Stimulated activated CD8-positive, alpha-beta memory T cell treated with anti-CD3 and anti-CD28 coated beads, Interleukin-12 subunit alpha, Interleukin-12 subunit beta, amount 100 ng/mL, for 24 hours (primary cell): ENCODE measurements at regions not wholly inside any gene's neighbourhood (a gene's known extent, or its start where the extent isn't known, plus 50 kb on each side); places are given as distances from the start of the nearest gene placed in this dataset.

Source experiments
- DNase-seq: peaks from one replicate; pipeline ENCODE4 v3.0.0-alpha.2; 2020; ENCODE audit errors: extremely low read depth

DNA sequence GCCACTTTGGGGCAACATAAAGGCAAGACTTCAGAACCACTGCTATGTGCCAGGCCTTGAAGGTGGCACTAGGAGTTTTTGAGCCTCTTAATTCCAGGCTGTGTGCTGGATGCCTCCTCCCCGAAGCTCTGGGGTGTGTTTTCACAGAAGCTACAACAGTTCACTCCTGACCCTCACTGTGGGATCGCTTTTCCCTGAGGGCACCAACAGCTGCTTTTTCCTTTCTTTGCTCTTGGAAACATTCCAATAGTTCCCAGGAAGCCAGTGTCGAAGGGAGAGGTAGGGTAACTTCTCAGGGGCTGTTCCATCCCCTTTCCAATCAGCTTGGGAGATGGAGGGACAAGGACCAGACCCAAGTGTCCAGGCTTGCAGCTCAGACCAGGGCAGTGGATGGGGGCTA is 153.4 kb downstream of the C1orf94 start:
- DNase-seq: no peak

DNA sequence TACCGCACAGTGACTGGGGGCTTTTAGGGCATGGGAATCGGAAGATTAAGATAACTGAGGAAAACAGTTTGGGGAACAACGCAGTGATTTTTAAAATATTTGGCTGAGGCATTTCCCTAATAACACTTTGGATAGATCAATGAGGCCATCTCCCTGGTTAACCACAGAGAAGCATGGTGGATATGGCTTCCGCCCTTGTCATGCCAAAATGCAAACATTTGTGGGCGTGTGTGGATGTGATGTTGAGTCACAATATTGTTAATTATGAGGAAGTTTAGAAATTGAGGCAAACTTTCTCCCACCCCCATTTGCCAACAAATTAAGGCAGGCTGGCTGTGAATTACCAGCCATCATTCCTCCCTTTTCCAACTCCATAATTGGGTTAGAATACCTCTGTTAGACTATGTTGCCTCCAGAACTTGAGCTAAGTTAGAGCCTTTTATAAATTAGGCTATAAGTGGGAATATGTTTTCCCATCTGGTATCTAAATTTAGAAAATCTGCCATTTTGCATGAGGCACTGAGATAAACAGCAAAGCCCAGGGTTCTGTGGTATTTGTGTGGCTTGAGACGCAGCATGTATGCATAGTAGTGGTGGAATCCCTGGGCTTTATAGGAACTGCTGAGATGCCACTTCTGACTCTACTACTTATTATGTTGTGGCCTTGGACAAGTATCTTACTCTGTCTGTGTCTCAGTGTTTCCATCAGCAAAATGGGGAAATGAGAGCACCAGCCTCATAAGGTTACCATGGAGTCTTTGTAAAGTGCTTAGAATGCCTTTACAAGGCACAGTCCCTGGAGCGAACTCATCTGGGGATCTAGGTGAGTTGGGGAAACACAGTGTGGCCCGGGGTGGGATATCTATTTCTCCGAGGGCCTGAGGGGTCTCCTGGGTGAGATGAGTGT is 154.6 kb downstream of the C1orf94 start:
- DNase-seq: no peak

DNA sequence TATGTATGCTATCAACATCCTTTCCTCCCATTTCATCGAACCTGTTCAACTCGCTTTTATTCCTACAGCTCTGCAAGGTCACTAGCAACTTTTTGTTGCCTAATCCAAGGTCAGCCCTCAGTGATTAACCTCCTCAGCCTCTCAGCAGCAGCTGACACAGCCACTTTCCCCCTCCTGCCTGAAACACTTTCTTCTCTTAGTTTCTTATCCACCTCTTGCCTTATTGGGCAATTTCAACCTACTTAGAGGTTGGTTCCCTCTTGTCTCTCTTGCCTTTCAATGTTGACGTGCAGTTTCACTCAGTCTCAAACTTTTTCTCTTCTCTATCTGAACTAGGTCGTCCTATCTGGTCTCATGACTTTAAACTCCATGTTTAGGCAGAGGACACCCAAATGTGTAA is 156.3 kb downstream of the C1orf94 start:
- DNase-seq: no peak

DNA sequence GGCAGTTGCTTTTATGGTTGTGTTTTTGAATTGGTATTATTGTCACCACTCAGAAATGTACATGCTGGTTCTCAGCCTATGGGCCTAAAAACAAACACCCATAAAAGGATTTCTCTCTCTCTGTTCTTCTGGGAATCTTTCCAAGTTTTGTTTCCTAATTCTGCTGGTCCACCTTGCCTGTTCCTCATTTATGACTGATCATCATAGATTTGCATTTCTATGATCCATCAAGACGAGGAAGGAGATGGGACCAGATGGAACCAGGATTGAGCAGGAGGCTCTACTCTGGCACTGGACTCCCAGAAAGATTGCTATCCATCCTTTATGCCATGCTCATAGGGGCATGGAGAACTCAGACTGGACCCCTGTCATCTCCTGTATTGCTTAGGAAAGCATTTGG is 162.2 kb downstream of the C1orf94 start:
- DNase-seq: no peak

DNA sequence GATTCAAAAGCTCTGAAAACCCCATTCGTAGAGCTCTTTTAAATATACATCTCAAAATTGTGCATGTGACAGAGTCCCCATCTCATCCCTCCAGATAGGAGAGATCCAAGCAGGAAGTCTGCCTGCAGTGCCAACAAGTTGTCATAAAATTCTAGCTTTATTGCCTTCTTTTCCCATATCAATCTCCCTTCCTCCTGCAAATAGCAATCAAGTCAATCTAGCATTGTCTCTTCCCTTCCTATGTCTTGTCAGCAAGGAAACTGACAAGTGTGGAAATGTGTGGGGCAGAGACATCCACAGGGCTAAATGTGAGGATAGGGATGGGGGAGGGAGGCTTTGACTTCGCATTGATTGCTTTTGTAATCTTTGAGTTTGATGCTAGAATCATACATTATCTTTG is 165.2 kb downstream of the C1orf94 start:
- no peak for DNase-seq

DNA sequence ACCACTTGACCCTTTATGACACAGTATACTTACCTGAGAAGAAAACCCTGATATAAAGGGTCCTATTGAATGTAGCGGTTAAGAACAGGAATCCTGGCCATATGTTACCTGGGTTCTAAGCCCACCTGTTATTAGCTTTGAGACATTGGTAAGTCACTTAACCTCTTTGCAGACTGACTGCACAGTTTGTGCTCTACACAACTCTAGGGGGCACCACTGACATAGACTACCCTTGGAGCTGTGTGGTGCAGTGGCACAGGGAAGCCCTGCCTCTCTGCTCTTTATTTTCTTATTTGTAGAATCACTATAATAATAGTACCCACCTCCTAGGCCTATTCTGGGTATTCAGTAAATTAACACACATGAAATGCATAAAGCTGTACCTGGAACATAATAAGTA is 165.6 kb downstream of the C1orf94 start:
- no peak for DNase-seq

DNA sequence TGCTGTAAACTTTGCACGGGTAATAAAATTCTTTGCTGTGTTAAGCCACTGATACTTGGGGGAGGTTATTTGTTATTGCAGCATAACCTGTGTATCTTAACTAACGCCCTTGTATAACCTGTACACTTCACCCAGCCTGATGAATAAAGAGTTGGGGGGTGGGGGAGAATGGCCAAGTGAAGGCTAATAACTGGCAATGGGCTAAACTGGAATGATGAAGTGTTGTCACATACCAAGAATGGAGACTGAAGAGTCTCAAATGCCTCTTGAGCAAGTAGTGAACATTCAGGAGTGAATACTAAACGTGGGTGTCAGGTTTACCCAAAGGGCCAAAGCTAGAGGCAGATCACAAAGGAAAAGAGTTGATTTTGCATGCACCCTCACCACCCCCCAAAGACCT is 169.4 kb downstream of the C1orf94 start:
- DNase-seq: no peak

DNA sequence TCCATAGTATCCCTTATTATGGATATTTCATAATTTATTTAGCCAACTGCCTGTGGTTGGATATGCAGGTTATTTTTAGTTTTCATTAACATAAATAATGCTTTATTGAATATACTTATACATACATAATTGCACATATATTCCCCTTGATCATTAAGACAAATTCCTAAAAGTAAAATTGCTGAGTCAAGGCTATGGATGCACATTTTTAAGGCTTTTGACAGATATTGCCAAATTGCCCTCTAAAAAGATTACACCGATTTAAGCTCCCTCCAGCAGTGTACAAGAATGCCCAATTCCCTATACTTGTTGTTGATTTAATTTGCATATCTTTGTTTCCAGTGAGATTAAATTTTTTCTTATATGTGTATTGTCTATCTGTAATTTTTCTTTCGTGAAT is 176.7 kb downstream of the C1orf94 start:
- DNase-seq: no peak

DNA sequence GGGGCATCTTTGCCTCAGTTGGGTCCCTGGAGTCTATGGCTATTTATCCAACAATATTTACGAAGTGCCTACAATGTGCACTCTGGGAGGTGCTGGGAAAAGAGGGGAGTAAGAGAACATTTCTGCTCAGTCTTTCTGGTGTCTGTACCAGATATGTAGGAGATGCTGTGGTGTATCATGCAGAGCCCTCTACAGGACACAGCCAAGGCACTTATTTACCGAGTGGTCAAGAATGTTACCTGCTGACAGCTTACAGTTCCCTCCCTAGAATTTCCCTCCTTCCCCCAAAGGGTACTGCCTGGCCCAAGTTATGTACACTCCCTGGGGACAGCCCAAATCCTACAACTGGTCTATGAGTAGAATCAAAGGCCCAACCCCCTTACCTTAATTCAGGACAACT is 177.7 kb downstream of the C1orf94 start:
- DNase-seq: no peak

DNA sequence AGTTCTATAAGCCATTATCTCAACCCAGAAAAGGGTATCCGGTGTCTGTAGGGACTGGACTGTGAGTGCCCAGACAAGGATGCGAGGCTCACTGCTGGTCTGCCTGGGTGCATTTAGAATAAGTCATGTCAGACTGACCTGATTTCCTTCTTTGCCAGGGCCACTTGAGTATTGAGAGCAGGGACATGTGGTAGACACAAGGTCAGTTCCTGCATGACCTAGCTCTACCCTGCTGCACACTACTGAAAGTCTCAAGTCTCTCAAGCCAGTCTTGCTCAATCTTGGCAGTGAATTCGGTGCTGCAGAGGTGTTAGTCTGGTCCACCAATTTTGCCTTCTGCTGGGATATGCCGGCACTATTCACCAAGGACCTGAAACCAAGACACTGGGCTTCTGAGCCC is 180.1 kb downstream of the C1orf94 start:
- no peak for DNase-seq

DNA sequence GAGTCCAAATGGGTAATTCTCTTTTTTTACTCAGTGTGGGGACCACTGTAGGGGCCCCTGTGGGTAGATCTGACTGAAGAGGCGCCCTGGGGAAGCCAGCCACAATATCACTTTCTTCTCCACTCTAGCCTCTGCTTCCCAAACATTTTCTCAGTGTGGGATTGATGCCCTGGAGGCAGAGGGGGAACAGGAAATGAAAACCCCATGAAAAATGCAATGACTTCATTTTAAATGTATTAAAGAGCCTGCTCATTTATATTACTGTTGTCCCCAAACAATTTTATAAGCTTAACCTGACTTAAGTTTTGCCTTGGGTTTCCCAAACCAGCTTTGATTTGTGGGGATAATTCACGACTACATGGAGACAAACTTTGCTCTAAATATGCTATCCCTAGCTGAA is 181.9 kb downstream of the C1orf94 start:
- no peak for DNase-seq

DNA sequence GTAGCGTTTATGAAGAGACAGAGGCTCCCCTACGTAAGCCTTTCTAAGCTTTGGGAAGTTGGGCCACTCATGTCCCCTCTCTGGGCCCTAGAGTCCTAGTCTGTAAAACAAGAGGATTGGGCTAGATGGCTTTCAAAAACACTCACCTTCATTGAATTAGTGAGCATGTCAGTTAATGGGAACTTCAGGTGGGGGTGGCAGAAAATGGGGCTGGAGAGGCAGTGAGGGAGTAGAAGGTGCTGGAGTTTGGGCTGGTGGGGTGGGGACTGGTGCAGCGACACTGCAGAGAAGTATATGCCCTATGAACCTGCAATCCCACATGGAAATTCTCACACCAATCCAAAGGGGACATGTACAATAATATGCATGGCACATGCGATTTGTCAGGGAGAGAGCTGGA is 182.7 kb downstream of the C1orf94 start:
- no peak for DNase-seq

DNA sequence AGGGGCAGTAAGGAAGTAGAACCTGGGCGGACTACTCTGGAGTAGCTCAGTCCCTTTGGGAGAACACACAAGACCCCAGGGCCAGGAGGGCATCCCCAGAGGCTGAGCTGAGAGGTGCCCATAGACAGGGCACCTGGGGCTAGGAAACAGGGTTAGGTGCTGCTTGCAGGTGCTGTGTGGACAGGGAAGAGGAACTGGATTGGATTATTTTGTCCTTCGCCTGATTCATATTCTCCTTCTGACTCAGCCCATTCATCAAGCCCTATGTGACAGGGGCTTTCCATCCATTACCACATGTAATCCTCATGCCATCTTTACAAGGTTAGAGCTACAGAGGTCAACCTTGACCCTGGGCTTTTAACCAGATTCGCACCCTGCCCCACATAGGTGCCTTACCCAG is 183.9 kb downstream of the C1orf94 start:
- no peak for DNase-seq

DNA sequence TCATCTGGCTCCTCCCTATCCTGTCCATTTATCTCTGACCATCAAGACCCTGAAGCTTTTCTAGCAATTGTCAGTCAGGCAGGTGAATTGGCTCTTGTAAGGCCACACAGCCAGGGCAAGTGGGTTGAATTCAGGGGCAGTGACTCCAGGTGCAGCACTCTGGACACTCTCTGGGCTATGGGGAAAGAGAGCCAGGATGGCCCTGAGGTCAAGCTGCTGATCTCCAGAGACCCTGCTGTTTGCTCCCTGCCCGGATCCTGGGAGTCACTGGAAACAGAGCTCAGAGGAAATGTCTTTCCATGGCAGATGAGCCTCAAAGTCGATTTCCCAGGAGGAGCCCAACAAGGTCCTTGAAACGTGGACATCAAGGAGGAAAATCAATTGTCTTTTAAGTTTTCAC is 184.4 kb downstream of the C1orf94 start:
- no peak for DNase-seq

DNA sequence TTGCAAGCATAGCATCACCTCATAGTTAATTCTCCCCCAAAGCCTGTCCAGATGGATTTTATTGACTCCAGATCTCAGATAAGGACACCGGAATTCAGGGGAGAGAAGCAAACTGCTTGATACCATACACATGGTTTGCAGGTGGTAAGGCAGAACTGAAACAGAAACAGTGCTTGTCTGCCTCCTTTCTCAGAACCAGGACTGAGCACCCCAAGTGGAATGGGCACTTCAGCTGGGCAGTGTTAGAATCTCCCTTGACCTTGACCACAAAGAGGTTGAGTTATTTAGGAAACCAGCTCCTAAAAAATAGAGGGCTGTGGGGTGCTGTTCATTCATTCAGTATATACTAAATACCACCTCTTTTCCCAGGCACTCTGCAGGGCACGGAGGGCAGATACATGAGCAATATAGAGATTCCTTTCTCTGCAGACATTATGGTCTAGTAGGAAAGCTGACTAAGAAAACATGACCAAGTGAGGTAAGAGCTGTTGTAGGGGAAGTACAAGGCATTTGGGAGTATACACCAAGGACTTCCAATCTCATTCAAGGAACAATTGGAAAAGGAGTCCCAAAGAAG is 185.2 kb downstream of the C1orf94 start:
- no peak for DNase-seq

DNA sequence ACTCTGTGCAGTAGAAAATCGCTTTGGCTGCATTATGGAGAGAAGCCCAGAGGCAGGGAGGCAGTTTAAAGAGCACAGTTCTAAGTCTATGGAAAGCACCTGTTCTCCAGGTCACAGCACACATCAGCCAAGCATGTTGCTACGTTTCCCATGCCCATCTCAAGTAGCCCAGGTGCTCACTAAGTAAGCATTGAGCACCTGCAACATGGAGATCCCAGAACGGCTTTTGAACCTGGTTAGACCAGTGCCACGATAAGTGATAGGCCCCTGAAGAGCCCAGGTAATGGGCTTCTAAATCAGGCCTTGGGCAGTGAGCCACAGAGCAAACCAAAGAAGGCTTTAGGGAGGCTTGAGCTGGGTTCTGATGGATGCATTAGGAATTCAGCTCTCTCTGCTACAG is 186.2 kb downstream of the C1orf94 start:
- DNase-seq: no peak

DNA sequence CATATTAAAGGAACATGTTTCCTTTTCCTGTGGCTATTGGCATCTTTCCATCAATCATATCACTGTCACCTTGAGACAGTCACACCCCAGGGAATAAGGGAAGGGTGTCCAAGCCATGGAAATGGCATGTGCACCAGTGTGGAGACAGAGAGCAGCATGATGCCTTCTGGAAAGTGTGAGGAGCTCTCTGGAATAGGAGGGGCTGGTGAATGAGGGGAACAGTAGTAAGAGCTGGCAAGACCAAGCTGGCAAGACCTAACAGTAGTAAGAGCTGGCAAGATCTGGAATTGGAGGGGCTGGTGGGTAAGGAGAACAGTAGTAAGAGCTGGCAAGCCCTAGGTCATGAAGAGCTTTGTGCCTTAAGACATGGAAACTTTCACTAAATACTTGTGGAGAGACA is 186.7 kb downstream of the C1orf94 start:
- DNase-seq: no peak

DNA sequence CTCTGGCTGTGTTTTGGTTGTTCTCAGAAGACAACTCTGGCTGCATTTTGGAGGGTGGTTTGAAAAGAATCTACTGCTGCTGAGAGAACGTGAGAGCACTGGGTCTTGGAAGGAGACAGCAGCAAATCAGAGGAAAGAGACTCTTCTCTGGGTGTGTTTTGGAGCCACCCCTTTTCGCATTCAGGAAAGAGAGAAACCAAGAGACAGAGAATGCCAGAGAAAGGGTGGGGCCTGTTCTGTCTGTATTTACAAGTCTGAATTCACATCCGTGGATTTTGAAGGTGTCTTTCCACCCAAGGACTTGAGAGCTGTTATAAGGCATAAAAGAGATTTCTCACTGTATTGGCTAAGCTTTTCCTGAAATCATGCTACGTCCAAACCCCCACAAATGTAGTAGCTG is 187.2 kb downstream of the C1orf94 start:
- DNase-seq: no peak

DNA sequence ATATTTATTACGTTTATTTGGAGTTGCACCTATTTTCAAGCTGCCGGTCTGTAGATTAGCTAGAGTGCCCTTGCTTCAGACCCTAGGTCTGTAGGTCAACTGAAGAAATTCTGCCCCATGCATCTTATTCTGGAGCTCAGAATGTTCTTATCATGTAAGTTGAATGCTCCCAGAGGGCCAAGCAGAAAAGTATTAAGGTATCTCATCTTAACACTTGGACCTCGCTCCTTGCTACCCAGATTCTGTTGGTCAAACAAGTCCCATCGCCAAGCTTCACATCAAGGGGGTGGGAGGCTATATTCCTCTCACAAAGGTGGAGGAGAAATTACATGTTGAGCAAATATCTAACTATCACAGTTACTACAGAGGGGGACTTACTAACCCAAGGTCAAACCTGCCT is 187.7 kb downstream of the C1orf94 start:
- no peak for DNase-seq

DNA sequence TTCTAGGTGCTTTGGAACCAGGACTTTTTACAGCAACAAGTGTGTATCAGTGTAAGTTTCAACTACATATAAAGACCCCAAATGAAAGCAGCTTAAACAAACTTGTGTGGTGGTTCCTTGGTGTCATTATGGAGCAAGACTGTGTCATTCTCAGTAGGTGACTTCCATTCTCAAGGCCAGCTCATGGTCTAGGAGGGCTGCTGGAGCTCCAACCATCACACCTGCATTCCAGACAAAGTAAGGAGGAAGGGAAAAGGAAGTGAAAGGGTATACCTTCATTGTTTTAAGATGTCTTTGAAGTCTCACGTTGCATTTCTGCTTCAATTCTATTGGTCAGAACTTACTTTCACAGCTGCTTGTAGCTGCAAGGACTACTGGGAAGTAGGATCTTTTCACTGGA is 188.6 kb downstream of the C1orf94 start:
- DNase-seq: no peak

DNA sequence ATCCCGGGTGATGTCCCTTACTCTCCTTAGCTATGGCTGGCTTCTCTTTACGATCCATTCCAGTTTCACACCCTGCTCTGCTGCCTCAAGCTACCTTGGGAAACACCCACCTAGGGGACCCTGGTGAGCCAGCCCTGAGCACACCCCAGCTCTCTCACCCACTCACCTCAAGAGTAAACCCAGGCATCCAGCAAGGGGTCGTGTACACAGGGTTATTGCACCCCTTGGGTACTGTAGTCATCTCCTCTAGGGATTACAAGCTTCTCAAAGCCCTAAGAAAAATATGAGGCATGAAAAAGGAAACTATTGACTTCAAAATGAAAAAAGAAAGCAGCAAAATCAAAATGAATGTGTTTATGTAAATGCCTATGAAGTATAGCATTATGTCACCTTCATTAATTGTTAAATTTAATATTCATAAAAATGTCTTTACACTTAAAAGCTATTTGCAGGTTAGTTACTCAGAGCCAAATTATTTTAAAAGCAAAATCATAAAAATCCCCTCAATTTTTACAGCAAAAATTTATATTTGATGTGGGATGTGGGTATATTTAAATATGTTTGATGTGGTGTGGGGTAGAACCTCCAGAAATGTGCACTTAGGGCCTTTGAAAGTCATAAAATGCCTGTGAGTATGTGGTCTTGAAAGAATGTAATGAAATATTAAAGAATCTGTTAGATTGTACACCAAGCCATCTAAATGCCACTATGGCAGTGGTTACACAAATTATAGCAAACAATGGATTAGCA is 190.3 kb downstream of the C1orf94 start:
- no peak for DNase-seq

DNA sequence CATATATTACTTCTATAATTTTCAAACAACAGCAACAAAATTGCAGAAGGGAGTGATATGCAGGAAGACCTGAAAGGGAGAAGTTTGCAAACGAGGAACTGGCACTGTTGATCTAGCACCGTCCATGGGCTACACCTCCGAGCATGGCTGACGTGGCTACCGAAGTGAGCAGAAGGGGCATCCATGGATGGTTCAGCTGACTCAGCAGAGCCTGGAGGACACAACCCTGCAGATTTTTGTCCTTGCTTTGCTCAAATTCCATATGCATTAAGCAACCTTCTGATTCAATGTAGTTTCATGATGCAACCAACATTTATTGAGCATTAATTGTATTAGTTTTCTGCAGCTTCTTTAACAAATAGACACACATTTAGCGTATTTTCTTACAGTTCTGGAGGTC is 191.2 kb downstream of the C1orf94 start:
- DNase-seq: no peak
